ENCODE measurements at regions not wholly inside any gene's neighbourhood (a gene's known extent, or its start where the extent isn't known, plus 50 kb on each side); places are given as distances from the start of the nearest gene placed in this dataset.

DNA sequence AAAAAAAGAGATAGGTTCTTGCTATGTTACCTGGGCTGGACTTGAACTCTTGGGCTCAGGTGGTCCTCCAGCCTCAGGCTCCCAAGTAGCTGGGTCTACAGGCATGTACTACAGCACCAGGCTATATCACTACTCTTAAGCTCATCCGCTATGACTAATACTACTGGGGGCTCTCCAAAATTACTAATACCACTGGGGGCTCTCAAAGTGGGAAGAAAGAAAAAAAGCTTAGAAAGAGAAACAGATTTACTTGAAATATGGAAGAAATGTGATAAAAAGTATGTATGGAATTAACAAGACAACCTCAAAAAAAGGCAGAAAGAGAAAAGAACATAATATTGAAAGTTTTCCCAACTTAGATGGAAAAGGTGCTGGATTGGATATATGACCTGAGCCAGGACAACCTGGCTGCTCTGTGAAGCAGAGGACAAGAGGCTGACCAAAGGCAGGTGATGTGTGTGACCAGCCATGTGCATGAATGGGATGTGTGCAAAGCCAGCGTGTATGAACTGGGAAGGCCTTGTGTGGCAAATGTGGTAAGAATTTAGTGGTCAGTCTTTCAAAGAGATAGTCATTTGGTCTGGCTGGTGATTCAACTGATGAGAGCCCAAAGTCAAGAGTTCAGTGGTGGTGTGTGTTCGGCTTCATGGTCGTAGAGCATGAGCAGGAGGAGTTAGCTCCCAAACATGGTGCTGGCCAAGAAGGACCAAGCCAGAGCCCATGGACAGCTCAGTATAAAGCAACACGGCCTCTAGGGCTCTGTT lies 232.4 kb upstream of the KLF14 start:
- no peak overlapping the region for H3K4me3 ChIP-seq (ENCODE audit: low read length)
- H3K27me3 ChIP-seq (ENCODE audit: insufficient read depth, low read length): no peaks in the 10 kb centered on the region
- no peaks in the 10 kb centered on the region for H3K9me3 ChIP-seq (ENCODE audit: low read depth, low read length)
- peaks cover 35% of the 10 kb centered on the region for H3K4me1 ChIP-seq (ENCODE audit: insufficient read depth, low read length)

DNA sequence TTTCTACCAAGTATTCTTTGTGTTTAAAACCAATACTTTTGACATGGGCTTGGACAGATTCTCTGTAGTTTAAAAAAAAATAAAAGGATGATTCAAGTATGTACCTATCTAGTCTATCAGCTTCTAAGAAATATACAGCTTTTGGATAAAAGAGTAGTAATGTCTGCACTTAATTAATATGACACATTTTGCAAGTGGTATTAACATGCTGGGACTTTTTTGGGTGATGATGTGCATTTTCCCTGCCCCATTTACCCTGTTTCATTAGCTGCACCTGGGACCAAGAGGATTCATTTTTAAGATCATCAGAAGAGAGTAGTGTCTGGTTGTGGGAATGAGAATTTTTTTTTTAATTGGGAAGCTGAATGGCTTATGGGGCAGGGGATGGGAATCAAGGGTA lies 236.2 kb upstream of the KLF14 start:
- Histone ChIP-seq H3K9me3 (ENCODE audit: low read depth, low read length) (no peaks in the 10 kb centered on the region), H3K4me3 (ENCODE audit: low read length) (no peak overlapping the region), H3K27me3 (ENCODE audit: insufficient read depth, low read length) (no peaks in the 10 kb centered on the region), H3K4me1 (ENCODE audit: insufficient read depth, low read length) (peaks cover 8% of the 10 kb centered on the region)

DNA sequence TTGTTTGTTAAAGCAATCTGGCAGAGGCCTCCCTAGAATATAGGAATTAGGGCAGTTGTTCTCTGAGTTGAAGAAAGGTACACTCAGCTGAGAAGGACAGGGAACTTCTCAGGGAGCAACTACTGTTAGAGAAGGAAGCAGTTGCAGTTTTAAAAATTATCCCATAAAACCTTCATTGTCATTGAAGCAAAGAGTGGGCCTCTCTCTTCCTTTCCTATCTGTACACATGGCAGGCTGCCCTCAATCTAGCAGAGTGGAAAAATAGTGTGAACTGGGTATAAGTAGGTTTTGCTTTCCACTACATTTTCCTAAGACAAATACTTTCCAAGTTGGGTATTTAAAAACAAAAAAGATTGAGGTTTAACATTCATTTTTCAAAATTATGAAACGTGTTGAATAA lies 236.7 kb upstream of the KLF14 start:
- no peaks in the 10 kb centered on the region for H3K9me3 ChIP-seq (ENCODE audit: low read depth, low read length)
- H3K27me3 ChIP-seq (ENCODE audit: insufficient read depth, low read length): no peaks in the 10 kb centered on the region
- H3K4me1 ChIP-seq (ENCODE audit: insufficient read depth, low read length): peaks cover 8% of the 10 kb centered on the region
- no peak overlapping the region for H3K4me3 ChIP-seq (ENCODE audit: low read length)

DNA sequence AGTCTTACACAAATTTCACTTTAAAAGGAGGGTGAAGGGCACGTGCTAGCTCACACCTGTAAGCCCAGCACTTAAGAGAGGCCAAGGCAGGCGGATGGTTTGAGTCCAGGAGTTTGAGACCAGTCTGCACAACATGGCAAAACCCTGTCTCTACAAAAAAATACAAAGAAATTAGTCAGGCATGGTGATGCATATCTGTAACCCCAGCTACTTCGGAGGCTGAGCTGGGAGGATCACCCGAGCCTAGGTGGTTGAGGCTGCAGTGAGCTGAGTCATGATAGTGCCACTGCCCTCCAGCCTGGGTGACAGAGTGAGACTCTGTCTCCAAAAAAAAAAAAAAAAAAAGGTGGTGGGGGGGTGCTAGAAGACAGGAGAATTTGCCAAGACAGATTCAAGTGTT lies 237.3 kb upstream of the KLF14 start:
- H3K4me1 ChIP-seq (ENCODE audit: insufficient read depth, low read length): peaks cover 8% of the 10 kb centered on the region
- H3K9me3 ChIP-seq (ENCODE audit: low read depth, low read length): no peaks in the 10 kb centered on the region
- no peaks in the 10 kb centered on the region for H3K27me3 ChIP-seq (ENCODE audit: insufficient read depth, low read length)
- H3K4me3 ChIP-seq (ENCODE audit: low read length): no peak overlapping the region

DNA sequence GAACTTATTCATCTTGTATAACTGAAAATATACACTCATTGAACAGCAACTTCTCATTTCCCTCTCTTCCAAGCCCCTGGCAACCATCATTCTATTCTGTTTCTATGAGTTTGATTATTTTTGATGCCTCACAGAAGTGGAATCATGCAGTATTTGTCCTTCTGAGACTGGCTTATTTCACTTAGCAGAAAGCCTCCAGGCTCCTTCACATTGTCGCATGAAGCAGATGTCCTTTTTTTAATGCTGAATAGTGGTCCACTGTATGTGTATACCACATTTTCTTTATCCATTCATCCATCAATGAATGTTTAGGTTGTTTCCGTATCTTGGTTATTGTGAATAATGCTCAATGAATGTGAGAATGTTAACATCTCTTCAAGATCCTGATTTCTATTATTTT lies 238.2 kb upstream of the KLF14 start:
- peaks cover 8% of the 10 kb centered on the region for H3K4me1 ChIP-seq (ENCODE audit: insufficient read depth, low read length)
- no peaks in the 10 kb centered on the region for H3K9me3 ChIP-seq (ENCODE audit: low read depth, low read length)
- H3K4me3 ChIP-seq (ENCODE audit: low read length): no peak overlapping the region
- H3K27me3 ChIP-seq (ENCODE audit: insufficient read depth, low read length): no peaks in the 10 kb centered on the region

DNA sequence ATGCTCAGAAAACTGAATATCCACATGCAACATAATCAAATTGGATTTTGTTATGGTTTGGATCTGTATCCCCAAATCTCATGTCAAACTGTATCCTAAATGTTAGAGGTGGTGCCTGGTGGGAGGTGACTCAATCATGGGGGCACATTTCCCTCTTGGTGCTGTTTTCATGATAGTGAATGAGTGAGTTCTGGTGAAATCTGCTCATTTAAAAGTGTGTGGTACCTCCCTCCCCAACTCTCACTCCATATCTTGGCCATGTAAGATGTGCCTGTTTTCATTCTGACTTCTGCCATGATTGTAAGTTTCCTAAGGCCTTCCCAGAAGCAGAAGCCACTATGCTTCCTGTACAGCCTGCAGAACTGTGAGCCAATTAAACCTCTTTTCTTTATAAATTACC lies 239.6 kb upstream of the KLF14 start:
- H3K4me3 ChIP-seq (ENCODE audit: low read length): no peak overlapping the region

DNA sequence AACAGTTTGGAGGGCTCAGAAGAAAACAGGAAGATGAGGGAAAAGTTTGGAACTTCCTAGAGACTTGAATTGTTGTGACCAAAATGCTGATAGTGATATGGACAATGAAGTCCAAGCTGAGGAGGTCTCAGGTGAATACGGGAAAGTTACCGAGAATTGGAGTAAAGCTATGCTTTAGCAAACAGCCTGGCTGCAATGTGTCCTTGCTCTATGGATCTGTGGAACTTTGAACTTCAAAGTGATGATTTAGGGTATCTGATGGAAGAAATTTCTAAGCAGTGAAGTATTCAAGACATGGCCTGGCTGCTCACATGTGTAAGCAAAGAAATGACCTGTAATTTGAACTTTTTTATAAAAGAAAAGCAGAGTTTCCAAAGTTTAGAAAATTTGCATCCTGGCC lies 240.2 kb upstream of the KLF14 start:
- Histone ChIP-seq H3K4me3 (ENCODE audit: low read length) (no peak overlapping the region), H3K27me3 (ENCODE audit: insufficient read depth, low read length) (no peaks in the 10 kb centered on the region), H3K4me1 (ENCODE audit: insufficient read depth, low read length) (peaks cover 8% of the 10 kb centered on the region), H3K9me3 (ENCODE audit: low read depth, low read length) (no peaks in the 10 kb centered on the region)

More for the DNA sequence above, 239.6 kb upstream of the KLF14 start:
- Histone ChIP-seq H3K4me1 (ENCODE audit: insufficient read depth, low read length) (peaks cover 8% of the 10 kb centered on the region), H3K27me3 (ENCODE audit: insufficient read depth, low read length) (no peaks in the 10 kb centered on the region), H3K9me3 (ENCODE audit: low read depth, low read length) (no peaks in the 10 kb centered on the region)

DNA sequence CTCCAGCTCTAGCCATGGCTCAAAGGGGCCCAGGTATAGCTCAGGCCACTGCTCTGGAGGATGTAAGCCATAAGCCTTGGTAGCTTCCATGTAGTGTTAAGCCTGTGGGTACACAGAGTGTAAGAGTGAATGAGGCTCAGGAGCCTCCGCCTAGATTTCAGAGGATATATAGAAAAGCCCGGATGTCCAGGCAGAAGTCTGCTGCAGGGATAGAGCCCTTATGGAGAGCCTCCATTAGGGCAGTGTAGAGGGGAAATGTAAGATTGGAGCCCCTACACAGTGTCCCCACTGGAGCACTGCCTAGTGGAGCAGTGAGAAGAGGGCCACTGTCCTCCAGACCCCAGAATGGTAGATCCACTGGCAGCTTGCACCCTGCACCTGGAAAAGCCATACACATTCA lies 240.8 kb upstream of the KLF14 start:
- Histone ChIP-seq H3K9me3 (ENCODE audit: low read depth, low read length) (no peaks in the 10 kb centered on the region), H3K4me3 (ENCODE audit: low read length) (no peak overlapping the region), H3K4me1 (ENCODE audit: insufficient read depth, low read length) (peaks cover 8% of the 10 kb centered on the region), H3K27me3 (ENCODE audit: insufficient read depth, low read length) (no peaks in the 10 kb centered on the region)

DNA sequence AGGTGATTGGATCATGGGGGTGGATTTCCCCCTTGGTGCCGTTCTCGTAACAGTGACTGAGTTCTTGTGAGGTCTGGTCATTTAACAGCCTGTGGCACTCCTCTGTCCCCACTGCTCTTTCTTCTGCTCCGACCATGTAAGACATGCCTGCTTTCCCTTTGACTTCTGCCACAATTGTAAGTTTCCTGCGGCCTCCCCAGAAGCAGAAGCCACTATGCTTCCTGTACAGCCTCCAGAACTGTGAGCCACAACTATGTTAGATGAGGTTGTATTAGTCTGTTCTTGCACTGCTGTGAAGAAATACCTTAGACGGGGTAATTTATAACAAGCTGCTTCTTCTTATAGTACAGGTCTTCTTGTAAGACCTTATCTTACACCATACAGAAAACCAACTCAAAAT lies 241.7 kb upstream of the KLF14 start:
- peaks cover 4% of the 10 kb centered on the region for H3K4me1 ChIP-seq (ENCODE audit: insufficient read depth, low read length)
- no peaks in the 10 kb centered on the region for H3K9me3 ChIP-seq (ENCODE audit: low read depth, low read length)
- no peaks in the 10 kb centered on the region for H3K27me3 ChIP-seq (ENCODE audit: insufficient read depth, low read length)

DNA sequence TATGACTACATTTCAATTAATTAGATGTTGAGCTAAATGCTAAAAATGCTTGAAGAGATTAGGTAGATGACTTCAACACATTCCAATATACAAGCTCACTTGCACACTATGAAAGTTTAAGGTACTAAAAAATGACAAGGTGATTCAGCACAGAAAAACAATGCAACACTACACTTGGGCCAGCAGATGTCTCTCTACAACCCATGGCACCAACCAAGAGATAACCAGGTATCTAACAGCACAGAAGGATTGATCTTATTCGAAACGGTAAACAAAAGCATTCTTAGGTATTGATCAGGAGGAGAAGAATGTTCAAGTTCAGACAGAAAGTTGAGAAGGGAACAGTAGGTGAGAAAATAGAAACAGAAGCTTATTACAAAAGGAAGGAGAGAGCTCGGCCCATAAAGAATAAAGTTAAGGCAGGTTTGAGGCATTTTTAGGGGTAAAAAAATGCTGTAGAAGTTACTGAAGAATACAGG lies 248.2 kb upstream of the KLF14 start:
- Histone ChIP-seq H3K4me1 (ENCODE audit: insufficient read depth, low read length) (peaks cover 31% of the 10 kb centered on the region), H3K9me3 (ENCODE audit: low read depth, low read length) (no peaks in the 10 kb centered on the region), H3K4me3 (ENCODE audit: low read length) (no peak overlapping the region), H3K27me3 (ENCODE audit: insufficient read depth, low read length) (no peaks in the 10 kb centered on the region)

More for the DNA sequence above, 241.7 kb upstream of the KLF14 start:
- H3K4me3 ChIP-seq (ENCODE audit: low read length): no peak overlapping the region

DNA sequence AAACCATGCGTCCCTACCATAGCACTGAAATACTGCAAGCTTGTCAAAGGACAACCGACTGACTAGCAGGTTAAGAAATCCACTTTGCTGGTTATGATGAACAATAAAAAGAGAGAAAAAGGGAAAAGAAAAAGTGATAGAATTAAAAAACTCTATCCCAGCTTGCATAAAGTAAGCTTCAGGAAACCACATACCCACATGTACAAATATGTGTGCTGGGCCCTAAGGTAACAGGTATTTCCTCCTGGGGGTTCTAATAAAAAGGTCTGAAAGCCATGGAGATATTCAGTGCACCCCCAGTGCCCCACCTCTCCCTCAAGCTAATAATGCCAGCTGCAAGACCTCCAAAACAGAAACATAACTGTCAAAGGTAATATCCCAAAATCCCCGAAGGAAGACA lies 248.6 kb upstream of the KLF14 start:
- no peaks in the 10 kb centered on the region for H3K9me3 ChIP-seq (ENCODE audit: low read depth, low read length)
- H3K27me3 ChIP-seq (ENCODE audit: insufficient read depth, low read length): no peaks in the 10 kb centered on the region
- H3K4me3 ChIP-seq (ENCODE audit: low read length): no peak overlapping the region
- peaks cover 33% of the 10 kb centered on the region for H3K4me1 ChIP-seq (ENCODE audit: insufficient read depth, low read length)

DNA sequence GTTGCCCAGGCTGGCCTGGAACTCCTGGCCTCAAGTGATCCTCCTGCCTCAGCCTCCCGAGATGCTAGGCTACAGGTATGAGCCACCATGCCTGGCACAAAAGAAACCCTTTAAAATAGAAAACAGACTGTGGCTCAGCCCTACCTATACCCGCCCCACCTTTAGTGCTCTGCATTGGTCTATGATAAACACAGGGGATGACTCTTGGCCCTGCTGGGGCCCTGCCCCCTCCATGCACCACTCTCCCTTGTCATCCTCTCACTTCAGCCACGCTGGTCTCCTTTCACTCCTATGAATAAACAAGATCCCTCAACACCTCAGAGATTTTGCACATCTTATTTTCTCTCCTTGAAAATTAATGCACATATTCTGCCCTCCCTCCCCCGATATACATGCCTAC lies 251.4 kb upstream of the KLF14 start:
- Histone ChIP-seq H3K9me3 (ENCODE audit: low read depth, low read length) (no peaks in the 10 kb centered on the region), H3K27me3 (ENCODE audit: insufficient read depth, low read length) (no peaks in the 10 kb centered on the region), H3K4me3 (ENCODE audit: low read length) (no peak overlapping the region), H3K4me1 (ENCODE audit: insufficient read depth, low read length) (peaks cover 50% of the 10 kb centered on the region)

DNA sequence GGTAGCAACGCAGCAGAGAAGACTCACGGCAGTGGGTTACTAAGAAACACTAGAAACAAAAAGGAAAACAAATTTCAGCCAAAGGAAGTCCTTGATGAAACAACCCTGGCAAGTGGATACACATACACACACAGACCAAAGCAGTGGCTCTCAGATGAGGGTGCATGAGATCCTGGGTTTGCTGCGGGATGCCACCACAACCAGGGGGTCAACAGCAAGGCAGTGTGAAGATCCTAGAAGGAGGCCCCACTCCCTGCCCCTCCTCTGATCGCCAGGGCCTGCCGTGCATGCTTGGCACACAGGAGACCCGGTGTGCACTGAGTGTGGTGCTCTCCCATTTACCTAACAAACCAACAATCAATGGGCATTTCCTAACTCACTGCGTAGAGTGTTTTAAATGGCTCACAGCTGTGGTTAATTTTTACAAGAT lies 252.3 kb upstream of the KLF14 start:
- H3K27me3 ChIP-seq (ENCODE audit: insufficient read depth, low read length): no peaks in the 10 kb centered on the region
- no peak overlapping the region for H3K4me3 ChIP-seq (ENCODE audit: low read length)
- H3K4me1 ChIP-seq (ENCODE audit: insufficient read depth, low read length): peaks cover 57% of the 10 kb centered on the region
- no peaks in the 10 kb centered on the region for H3K9me3 ChIP-seq (ENCODE audit: low read depth, low read length)

DNA sequence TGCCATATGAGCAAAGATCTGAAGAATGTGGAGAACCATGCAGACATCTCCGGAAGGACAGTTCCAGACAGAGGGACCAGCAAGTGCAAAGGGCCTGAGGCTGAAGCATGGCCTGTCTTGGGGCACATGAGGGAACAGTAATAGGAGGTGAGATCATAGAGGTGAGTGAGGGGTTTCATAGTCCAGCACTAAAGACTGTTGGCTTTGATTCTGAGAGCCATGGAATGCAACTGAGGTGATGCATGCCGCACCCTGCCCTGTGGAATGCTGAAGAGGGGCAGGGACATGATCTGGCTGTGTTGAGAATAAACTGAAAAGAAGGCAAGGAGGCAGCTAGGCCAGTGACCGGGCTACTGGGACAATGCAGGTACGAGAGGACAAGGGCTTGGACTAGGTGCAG lies 253.1 kb upstream of the KLF14 start:
- no peaks in the 10 kb centered on the region for H3K27me3 ChIP-seq (ENCODE audit: insufficient read depth, low read length)
- peaks cover 64% of the 10 kb centered on the region for H3K4me1 ChIP-seq (ENCODE audit: insufficient read depth, low read length)
- no peaks in the 10 kb centered on the region for H3K9me3 ChIP-seq (ENCODE audit: low read depth, low read length)
- no peak overlapping the region for H3K4me3 ChIP-seq (ENCODE audit: low read length)

DNA sequence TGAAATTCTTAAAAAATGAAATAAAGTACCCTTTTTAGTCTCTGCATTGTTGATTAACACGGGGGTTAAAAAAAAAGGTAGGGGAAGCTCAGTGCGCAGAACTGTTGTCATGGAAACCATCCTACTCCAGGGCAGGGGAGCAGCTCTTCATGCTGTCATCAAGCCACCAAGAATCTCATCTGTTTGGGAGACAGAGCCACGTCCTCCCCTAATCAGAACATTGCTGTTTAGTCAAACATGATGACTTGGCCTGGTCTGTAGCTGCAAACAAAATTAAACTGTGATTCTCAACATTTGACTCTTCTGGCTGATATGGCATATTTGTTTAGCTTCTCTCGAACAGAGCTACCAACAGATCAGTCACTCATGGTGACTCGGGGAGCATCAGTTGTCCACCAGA lies 254.4 kb upstream of the KLF14 start:
- Histone ChIP-seq H3K27me3 (ENCODE audit: insufficient read depth, low read length) (no peaks in the 10 kb centered on the region), H3K4me1 (ENCODE audit: insufficient read depth, low read length) (peaks cover 56% of the 10 kb centered on the region), H3K9me3 (ENCODE audit: low read depth, low read length) (no peaks in the 10 kb centered on the region), H3K4me3 (ENCODE audit: low read length) (no peak overlapping the region)

DNA sequence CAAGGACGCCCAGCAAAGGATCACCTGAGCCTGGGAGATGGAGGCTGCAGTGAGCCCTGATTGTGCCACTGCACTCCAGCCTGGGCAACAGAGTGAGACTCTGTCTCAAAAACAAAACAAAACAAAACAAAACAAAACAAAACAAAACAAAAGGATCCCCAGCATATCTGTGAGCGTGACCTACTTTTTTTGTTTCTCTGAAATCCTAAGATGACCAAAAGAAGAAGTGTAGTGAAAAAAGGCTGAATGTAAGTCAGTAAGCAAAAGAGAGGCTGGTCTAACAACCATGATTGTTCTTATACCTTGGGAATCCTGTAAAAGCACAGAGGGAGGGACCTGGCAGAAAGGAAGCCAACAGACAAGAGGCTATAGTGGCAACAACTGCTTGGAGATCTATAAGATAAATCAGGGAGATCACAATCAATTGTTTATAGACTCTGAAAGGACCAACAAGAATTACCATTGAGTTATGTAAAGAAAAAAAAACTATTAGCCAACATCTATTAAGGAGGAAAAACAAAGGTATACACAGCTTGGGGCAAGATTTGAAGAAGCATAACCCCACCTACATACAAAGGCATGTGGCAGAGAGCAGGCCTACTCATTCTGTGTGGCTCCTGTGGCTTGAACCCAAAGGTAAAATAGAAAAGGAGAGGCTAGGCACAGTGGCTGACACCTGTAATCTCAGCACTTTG lies 255.2 kb upstream of the KLF14 start:
- Histone ChIP-seq H3K9me3 (ENCODE audit: low read depth, low read length) (no peaks in the 10 kb centered on the region), H3K4me3 (ENCODE audit: low read length) (no peak overlapping the region), H3K27me3 (ENCODE audit: insufficient read depth, low read length) (no peaks in the 10 kb centered on the region), H3K4me1 (ENCODE audit: insufficient read depth, low read length) (peaks cover 57% of the 10 kb centered on the region)

Data from mononuclear cell (primary cell).